ENCODE measurements at regions not wholly inside any gene's neighbourhood (a gene's known extent, or its start where the extent isn't known, plus 50 kb on each side); places are given as distances from the start of the nearest gene placed in this dataset.
"Not testable (repeated sequence)": the region's sequence is repeated elsewhere in the genome, so short reads cannot be mapped to it uniquely, and the experiment has no call there.

GRCh38 chr7:112584290-112584689 is 103.5 kb downstream of the LSMEM1 start:
- H3K36me3 ChIP-seq, result no peaks in the 10 kb centered on the region
- H3K27ac ChIP-seq, result no peak overlapping the region
- H3K27me3 ChIP-seq, result no peaks in the 10 kb centered on the region
- no peak overlapping the region for H3K4me3 ChIP-seq (ENCODE audit: low read depth in 1 of 2, low read length in 1 of 2)
- H3K9me3 ChIP-seq, result no peaks in the 10 kb centered on the region
- TF ChIP-seq CTCF (IDR thresholded peaks at IDR 0.05), result no peak
- H3K4me1 ChIP-seq (ENCODE audit: control insufficient read depth in 1 of 2, insufficient read depth in 1 of 2, low read depth in 1 of 2, low read length in 1 of 2), result no peaks in the 10 kb centered on the region

GRCh38 chr7:112587504-112587903 is 106.7 kb downstream of the LSMEM1 start:
- Histone ChIP-seq H3K4me3 (ENCODE audit: low read depth in 1 of 2, low read length in 1 of 2) (no peak overlapping the region), H3K4me1 (ENCODE audit: control insufficient read depth in 1 of 2, insufficient read depth in 1 of 2, low read depth in 1 of 2, low read length in 1 of 2) (no peaks in the 10 kb centered on the region), H3K36me3 (no peaks in the 10 kb centered on the region), H3K27ac (no peak overlapping the region), H3K9me3 (no peaks in the 10 kb centered on the region), H3K27me3 (no peaks in the 10 kb centered on the region)
- no peak for TF ChIP-seq CTCF (IDR thresholded peaks at IDR 0.05)

- H3K27me3 ChIP-seq; H3K27ac ChIP-seq; H3K36me3 ChIP-seq; H3K4me1 ChIP-seq (ENCODE audit: control insufficient read depth in 1 of 2, insufficient read depth in 1 of 2, low read depth in 1 of 2, low read length in 1 of 2); H3K9me3 ChIP-seq; H3K4me3 ChIP-seq (ENCODE audit: low read depth in 1 of 2, low read length in 1 of 2): not testable (repeated sequence)
Measured at GRCh38 chr7:112592565-112593263, 111.9 kb downstream of the LSMEM1 start.

- no peak for TF ChIP-seq CTCF (IDR thresholded peaks at IDR 0.05)
- Histone ChIP-seq H3K4me3 (ENCODE audit: low read depth in 1 of 2, low read length in 1 of 2) (no peak overlapping the region), H3K36me3 (no peaks in the 10 kb centered on the region), H3K4me1 (ENCODE audit: control insufficient read depth in 1 of 2, insufficient read depth in 1 of 2, low read depth in 1 of 2, low read length in 1 of 2) (no peaks in the 10 kb centered on the region), H3K9me3 (no peaks in the 10 kb centered on the region), H3K27ac (no peak overlapping the region), H3K27me3 (no peaks in the 10 kb centered on the region)
Measured at GRCh38 chr7:112594397-112594796, 113.6 kb downstream of the LSMEM1 start.

GRCh38 chr7:112596260-112596659 is 115.5 kb downstream of the LSMEM1 start:
- Histone ChIP-seq H3K27ac (no peak overlapping the region), H3K36me3 (no peaks in the 10 kb centered on the region), H3K4me3 (ENCODE audit: low read depth in 1 of 2, low read length in 1 of 2) (no peak overlapping the region), H3K9me3 (no peaks in the 10 kb centered on the region), H3K4me1 (ENCODE audit: control insufficient read depth in 1 of 2, insufficient read depth in 1 of 2, low read depth in 1 of 2, low read length in 1 of 2) (no peaks in the 10 kb centered on the region), H3K27me3 (no peaks in the 10 kb centered on the region)
- no peak for TF ChIP-seq CTCF (IDR thresholded peaks at IDR 0.05)

- H3K27me3 ChIP-seq, result no peaks in the 10 kb centered on the region
- TF ChIP-seq CTCF (IDR thresholded peaks at IDR 0.05), result no peak
- no peak overlapping the region for H3K27ac ChIP-seq
- no peaks in the 10 kb centered on the region for H3K36me3 ChIP-seq
- no peak overlapping the region for H3K4me3 ChIP-seq (ENCODE audit: low read depth in 1 of 2, low read length in 1 of 2)
- no peaks in the 10 kb centered on the region for H3K4me1 ChIP-seq (ENCODE audit: control insufficient read depth in 1 of 2, insufficient read depth in 1 of 2, low read depth in 1 of 2, low read length in 1 of 2)
- H3K9me3 ChIP-seq, result no peaks in the 10 kb centered on the region
Measured at GRCh38 chr7:112596981-112597380, 116.2 kb downstream of the LSMEM1 start.

Data from neutrophil (primary cell).